Ishikawa (cell line): ENCODE measurements at regions not wholly inside any gene's neighbourhood (a gene's known extent, or its start where the extent isn't known, plus 50 kb on each side); places are given as distances from the start of the nearest gene placed in this dataset.

Experiments used
- CEBPB ChIP-seq: IDR thresholded peaks from 2 replicates; pipeline ENCODE4 v1.6.1; 2012
- CREB1 ChIP-seq: IDR thresholded peaks from 2 replicates; pipeline ENCODE4 v1.6.1; 2012; ENCODE audit warnings: low read depth
- EGR1 ChIP-seq: IDR thresholded peaks from 2 replicates; pipeline ENCODE4 v1.6.1; 2012
- EP300 ChIP-seq: IDR thresholded peaks from 2 replicates; pipeline ENCODE4 v1.6.1; 2012; ENCODE audit warnings: borderline replicate concordance
- FOXM1 ChIP-seq: IDR thresholded peaks from 2 replicates; pipeline ENCODE4 v1.6.1; 2012; ENCODE audit warnings: low read depth, borderline replicate concordance
- MAX ChIP-seq: IDR thresholded peaks from 2 replicates; pipeline ENCODE4 v1.6.1; 2012
- RAD21 ChIP-seq: IDR thresholded peaks from 2 replicates; pipeline ENCODE4 v1.6.1; 2012; ENCODE audit warnings: low read depth
- REST ChIP-seq: IDR thresholded peaks from 2 replicates; pipeline ENCODE4 v1.6.1; 2012; ENCODE audit warnings: low read depth, mild to moderate bottlenecking
- TAF1 ChIP-seq: IDR thresholded peaks from 2 replicates; pipeline ENCODE4 v1.6.1; 2012; ENCODE audit warnings: low read depth, mild to moderate bottlenecking
- TCF12 ChIP-seq: IDR thresholded peaks from 2 replicates; pipeline ENCODE4 v1.6.1; 2012; ENCODE audit warnings: low read depth
- YY1 ChIP-seq: IDR thresholded peaks from 2 replicates; pipeline ENCODE4 v1.6.1; 2012; ENCODE audit warnings: low read depth
- ZBTB7A ChIP-seq: IDR thresholded peaks from 2 replicates; pipeline ENCODE4 v1.6.1; 2012; ENCODE audit warnings: low read depth

GRCh38 chr15:79166311-79166955 lies 75.9 kb upstream of the RASGRF1 start:
- TF ChIP-seq REST (no peak), TAF1 (no peak), EP300 (no peak), CEBPB (no peak), FOXM1 (no peak), ZBTB7A (no peak), CREB1 (no peak), TCF12 (no peak), EGR1 (no peak), YY1 (no peak), MAX (no peak), RAD21 (no peak)
